ENCODE measurements at regions not wholly inside any gene's neighbourhood (a gene's known extent, or its start where the extent isn't known, plus 50 kb on each side); places are given as distances from the start of the nearest gene placed in this dataset.
"Not testable (repeated sequence)": the region's sequence is repeated elsewhere in the genome, so short reads cannot be mapped to it uniquely, and the experiment has no call there.

GRCh38 chr7:108663701-108664100 is 94.0 kb downstream of the DNAJB9 start:
- Mint-ChIP-seq H3K9me3 (ENCODE audit: low read depth, unreplicated experiment) (no peaks in the 10 kb centered on the region), H3K36me3 (ENCODE audit: insufficient read depth, unreplicated experiment) (no peaks in the 10 kb centered on the region), H3K27ac (ENCODE audit: unreplicated experiment) (no peak overlapping the region), H3K4me3 (ENCODE audit: low read depth, unreplicated experiment) (no peak overlapping the region), H3K4me1 (ENCODE audit: low read depth, unreplicated experiment) (no peaks in the 10 kb centered on the region), H3K27me3 (ENCODE audit: unreplicated experiment) (peaks cover 22% of the 10 kb centered on the region)
- no peak for TF ChIP-seq CTCF (IDR thresholded peaks at IDR 0.05; ENCODE audit: unreplicated experiment)
- no peak for DNase-seq
- BruUV-seq (replicated peaks) = no TSS peak
- intact Hi-C loops (cut with micrococcal nuclease; ENCODE audit: unreplicated experiment) = no loop called here
- CTCF ChIA-PET = no interaction called here

- H3K36me3 Mint-ChIP-seq (ENCODE audit: insufficient read depth, unreplicated experiment) = no peaks in the 10 kb centered on the region
- no peak overlapping the region for H3K27ac Mint-ChIP-seq (ENCODE audit: unreplicated experiment)
- H3K4me3 Mint-ChIP-seq (ENCODE audit: low read depth, unreplicated experiment) = no peak overlapping the region
- intact Hi-C loops (cut with micrococcal nuclease; ENCODE audit: unreplicated experiment) = no loop called here
- no peaks in the 10 kb centered on the region for H3K9me3 Mint-ChIP-seq (ENCODE audit: low read depth, unreplicated experiment)
- H3K27me3 Mint-ChIP-seq (ENCODE audit: unreplicated experiment) = peaks cover 25% of the 10 kb centered on the region
- H3K4me1 Mint-ChIP-seq (ENCODE audit: low read depth, unreplicated experiment) = no peaks in the 10 kb centered on the region
- BruUV-seq (replicated peaks) = no TSS peak
- no peak for TF ChIP-seq CTCF (IDR thresholded peaks at IDR 0.05; ENCODE audit: unreplicated experiment)
- no peak for DNase-seq
- CTCF ChIA-PET = no interaction called here
Measured at GRCh38 chr7:108667216-108667615, 97.5 kb downstream of the DNAJB9 start.

GRCh38 chr7:108669958-108670357 is 100.3 kb downstream of the DNAJB9 start:
- BruUV-seq (replicated peaks) = no TSS peak
- Mint-ChIP-seq H3K9me3 (ENCODE audit: low read depth, unreplicated experiment) (no peaks in the 10 kb centered on the region), H3K27ac (ENCODE audit: unreplicated experiment) (no peak overlapping the region), H3K4me3 (ENCODE audit: low read depth, unreplicated experiment) (no peak overlapping the region), H3K27me3 (ENCODE audit: unreplicated experiment) (peaks cover 21% of the 10 kb centered on the region), H3K36me3 (ENCODE audit: insufficient read depth, unreplicated experiment) (no peaks in the 10 kb centered on the region), H3K4me1 (ENCODE audit: low read depth, unreplicated experiment) (no peaks in the 10 kb centered on the region)
- no peak for DNase-seq
- CTCF ChIA-PET = no interaction called here
- intact Hi-C loops (cut with micrococcal nuclease; ENCODE audit: unreplicated experiment) = no loop called here
- no peak for TF ChIP-seq CTCF (IDR thresholded peaks at IDR 0.05; ENCODE audit: unreplicated experiment)

- H3K4me1 Mint-ChIP-seq (ENCODE audit: low read depth, unreplicated experiment); BruUV-seq (replicated peaks); H3K4me3 Mint-ChIP-seq (ENCODE audit: low read depth, unreplicated experiment); DNase-seq; H3K27ac Mint-ChIP-seq (ENCODE audit: unreplicated experiment); H3K9me3 Mint-ChIP-seq (ENCODE audit: low read depth, unreplicated experiment); H3K36me3 Mint-ChIP-seq (ENCODE audit: insufficient read depth, unreplicated experiment); H3K27me3 Mint-ChIP-seq (ENCODE audit: unreplicated experiment); intact Hi-C loops (cut with micrococcal nuclease; ENCODE audit: unreplicated experiment); CTCF ChIA-PET: not testable (repeated sequence)
Measured at GRCh38 chr7:108673699-108674098, 104.0 kb downstream of the DNAJB9 start.

- CTCF ChIA-PET = no interaction called here
- intact Hi-C loops (cut with micrococcal nuclease; ENCODE audit: unreplicated experiment) = no loop called here
- no peak for TF ChIP-seq CTCF (IDR thresholded peaks at IDR 0.05; ENCODE audit: unreplicated experiment)
- Mint-ChIP-seq H3K36me3 (ENCODE audit: insufficient read depth, unreplicated experiment) (no peaks in the 10 kb centered on the region), H3K27ac (ENCODE audit: unreplicated experiment) (no peak overlapping the region), H3K27me3 (ENCODE audit: unreplicated experiment) (no peaks in the 10 kb centered on the region), H3K9me3 (ENCODE audit: low read depth, unreplicated experiment) (peaks cover 11% of the 10 kb centered on the region), H3K4me1 (ENCODE audit: low read depth, unreplicated experiment) (peaks cover 6% of the 10 kb centered on the region), H3K4me3 (ENCODE audit: low read depth, unreplicated experiment) (no peak overlapping the region)
- no TSS peak for BruUV-seq (replicated peaks)
- DNase-seq = no peak
Measured at GRCh38 chr7:108684629-108685028, 115.0 kb downstream of the DNAJB9 start.
